Adrenal gland (tissue), 5 donors: ENCODE measurements at regions not wholly inside any gene's neighbourhood (a gene's known extent, or its start where the extent isn't known, plus 50 kb on each side); places are given as distances from the start of the nearest gene placed in this dataset.

Source experiments
- CTCF ChIP-seq, 6 experiments: fragments of 450-650 bp in 4 of 6; fragments of 200-600 bp in 2 of 6; sonication (generic) in 1 of 6; IDR thresholded peaks; 1 replicate in 5 of 6; 2 replicates in 1 of 6; pipeline versions ENCODE4 v1.5.1 to v1.8.0; 2016 to 2021; ENCODE audit warnings: antibody characterized with exemption in 6 of 6, mild to moderate bottlenecking in 2 of 6, moderate library complexity in 1 of 6
- POLR2A ChIP-seq, 2 donors: fragments of 450-650 bp; IDR thresholded peaks; one replicate each; pipeline ENCODE4 v1.6.1; 2017; ENCODE audit warnings: antibody characterized with exemption in 2 of 2, mild to moderate bottlenecking in 2 of 2, moderate library complexity in 1 of 2
- donor health status: DM: no; HTN: no; CAD: no.

GRCh38 chr2:53397085-53397484, 370.5 kb upstream of the CHAC2 start:
- TF ChIP-seq POLR2A (IDR thresholded peaks at IDR 0.05) (no peak), CTCF (IDR thresholded peaks at IDR 0.05) (no peak)
